Muscle layer of duodenum (tissue), 2 donors: ENCODE measurements at regions not wholly inside any gene's neighbourhood (a gene's known extent, or its start where the extent isn't known, plus 50 kb on each side); places are given as distances from the start of the nearest gene placed in this dataset.

Source experiments
- H3K27ac ChIP-seq: one replicate; pipeline ENCODE4 v1.7.0; 2013; ENCODE audit warnings: mild to moderate bottlenecking, low read length
- H3K27me3 ChIP-seq: one replicate; pipeline ENCODE4 v1.7.0; 2013; ENCODE audit warnings: low read depth, mild to moderate bottlenecking, control low read depth, low read length
- H3K36me3 ChIP-seq, 2 donors: one replicate each; pipeline ENCODE4 v1.7.0; 2013; ENCODE audit warnings: low read length in 2 of 2, control low read depth in 1 of 2, mild to moderate bottlenecking in 1 of 2; ENCODE audit not compliant: insufficient read depth in 2 of 2, control insufficient read depth in 1 of 2
- H3K4me1 ChIP-seq, 2 donors: one replicate each; pipeline ENCODE4 v1.7.0; 2013; ENCODE audit warnings: low read length in 2 of 2, mild to moderate bottlenecking in 2 of 2, control low read depth in 1 of 2, moderate library complexity in 1 of 2; ENCODE audit not compliant: insufficient read depth in 2 of 2, control insufficient read depth in 1 of 2
- H3K4me3 ChIP-seq, 2 donors: one replicate each; pipeline ENCODE4 v1.7.0; 2013; ENCODE audit warnings: low read length in 2 of 2, low read depth in 1 of 2, mild to moderate bottlenecking in 1 of 2
- H3K9me3 ChIP-seq, 2 donors: one replicate each; pipeline ENCODE4 v1.7.0; 2013; ENCODE audit warnings: low read length in 2 of 2, control low read depth in 1 of 2, mild to moderate bottlenecking in 1 of 2; ENCODE audit not compliant: control insufficient read depth in 1 of 2
- donor health status: healthy.

GRCh38 chr1:208521534-208521933, 277.4 kb upstream of the PLXNA2 start:
- H3K27me3 ChIP-seq: no peaks in the 10 kb centered on the region
- no peaks in the 10 kb centered on the region for H3K9me3 ChIP-seq

GRCh38 chr1:208523007-208523406, 278.8 kb upstream of the PLXNA2 start:
- no peaks in the 10 kb centered on the region for H3K27me3 ChIP-seq
- H3K9me3 ChIP-seq: no peaks in the 10 kb centered on the region
- H3K27ac ChIP-seq: no peak overlapping the region
- no peak overlapping the region for H3K4me3 ChIP-seq
- peaks cover 0 to 4% of the 10 kb centered on the region in 2 donors for H3K4me1 ChIP-seq
- no peaks in the 10 kb centered on the region for H3K36me3 ChIP-seq

More at GRCh38 chr1:208521534-208521933, 277.4 kb upstream of the PLXNA2 start:
- no peaks in the 10 kb centered on the region for H3K36me3 ChIP-seq
- H3K4me1 ChIP-seq: peaks cover 0 to 1% of the 10 kb centered on the region in 2 donors
- no peak overlapping the region for H3K4me3 ChIP-seq
- H3K27ac ChIP-seq: no peak overlapping the region

DNA sequence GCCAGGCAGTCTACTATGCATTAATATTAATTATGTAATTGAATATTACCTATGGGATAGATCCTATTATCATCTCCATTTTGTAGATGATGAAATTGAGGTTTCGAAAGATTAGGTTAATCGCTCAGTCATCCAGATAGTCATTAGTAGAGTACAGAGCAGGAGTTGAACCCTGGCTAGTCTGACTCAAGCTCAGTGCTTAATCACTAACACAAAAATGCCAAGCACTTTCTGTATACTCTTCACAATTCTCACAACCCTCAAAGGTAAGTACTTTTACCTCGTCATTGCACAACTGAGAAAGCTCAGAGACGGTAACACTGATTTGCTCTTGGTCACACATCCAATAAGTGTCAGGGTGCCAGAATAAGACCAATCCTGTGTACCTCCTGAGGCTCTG, 280.2 kb upstream of the PLXNA2 start:
- Histone ChIP-seq H3K9me3 (no peaks in the 10 kb centered on the region), H3K4me3 (no peak overlapping the region), H3K36me3 (no peaks in the 10 kb centered on the region), H3K27ac (no peak overlapping the region), H3K4me1 (peaks cover 0 to 4% of the 10 kb centered on the region in 2 donors), H3K27me3 (no peaks in the 10 kb centered on the region)

DNA sequence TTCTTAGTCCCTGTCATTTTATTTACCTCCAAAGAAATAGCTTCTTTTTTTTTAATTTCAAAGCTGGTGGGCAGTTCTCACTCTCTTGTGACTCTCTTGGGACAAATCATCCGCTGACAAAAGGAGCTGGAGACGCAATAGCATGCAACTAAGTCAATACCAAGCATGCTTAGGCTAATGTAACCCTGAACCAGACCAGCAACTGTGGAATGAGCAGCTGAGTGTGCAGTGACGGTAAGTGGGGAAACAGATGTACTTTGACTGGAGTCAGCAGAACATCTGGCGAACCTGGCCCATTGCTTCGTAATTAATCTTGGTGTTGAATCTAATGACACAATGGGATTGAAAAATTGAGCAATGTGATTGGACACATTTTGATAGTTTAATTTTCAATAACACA, 280.7 kb upstream of the PLXNA2 start:
- Histone ChIP-seq H3K27ac (no peak overlapping the region), H3K4me1 (peaks cover 0 to 4% of the 10 kb centered on the region in 2 donors), H3K27me3 (no peaks in the 10 kb centered on the region)

GRCh38 chr1:208525417-208525816, 281.2 kb upstream of the PLXNA2 start:
- no peak overlapping the region for H3K4me3 ChIP-seq
- no peaks in the 10 kb centered on the region for H3K36me3 ChIP-seq
- H3K9me3 ChIP-seq: no peaks in the 10 kb centered on the region
- no peak overlapping the region for H3K27ac ChIP-seq
- H3K27me3 ChIP-seq: no peaks in the 10 kb centered on the region
- H3K4me1 ChIP-seq: peaks cover 0 to 4% of the 10 kb centered on the region in 2 donors

More for the DNA sequence above, 280.7 kb upstream of the PLXNA2 start:
- Histone ChIP-seq H3K9me3 (no peaks in the 10 kb centered on the region), H3K36me3 (no peaks in the 10 kb centered on the region), H3K4me3 (no peak overlapping the region)

DNA sequence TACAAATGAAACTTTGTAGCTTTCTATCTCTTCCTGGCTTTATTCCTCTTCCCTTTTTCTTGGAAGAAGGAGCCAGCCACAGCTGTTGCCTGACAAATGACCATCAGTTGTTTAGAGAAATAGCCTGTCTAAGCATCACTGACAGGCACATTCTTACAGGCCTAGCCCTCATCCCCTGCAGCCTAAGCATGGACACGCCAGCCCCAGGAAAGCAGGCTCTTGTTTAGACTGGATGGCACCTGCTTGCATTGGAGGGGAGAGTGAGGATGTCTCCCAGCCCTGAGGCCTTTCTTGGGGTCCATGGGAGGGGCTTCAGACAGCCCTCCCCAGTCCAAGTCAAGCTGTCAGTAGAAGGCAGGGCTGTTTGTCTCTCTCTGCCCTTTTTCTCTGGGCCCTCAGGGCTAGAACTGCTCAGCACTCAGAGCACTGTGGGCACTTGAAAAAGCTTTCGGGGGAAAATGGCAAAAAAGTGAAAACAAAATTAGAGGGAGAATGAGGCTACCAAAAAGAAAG, 282.5 kb upstream of the PLXNA2 start:
- no peaks in the 10 kb centered on the region for H3K27me3 ChIP-seq
- peaks cover 0 to 4% of the 10 kb centered on the region in 2 donors for H3K4me1 ChIP-seq
- H3K9me3 ChIP-seq: no peaks in the 10 kb centered on the region
- no peaks in the 10 kb centered on the region for H3K36me3 ChIP-seq
- no peak overlapping the region for H3K4me3 ChIP-seq
- no peak overlapping the region for H3K27ac ChIP-seq

- no peaks in the 10 kb centered on the region for H3K9me3 ChIP-seq
- no peak overlapping the region for H3K27ac ChIP-seq
- H3K4me1 ChIP-seq: peaks cover 0 to 4% of the 10 kb centered on the region in 2 donors
- H3K4me3 ChIP-seq: no peak overlapping the region
- H3K36me3 ChIP-seq: no peaks in the 10 kb centered on the region
- no peaks in the 10 kb centered on the region for H3K27me3 ChIP-seq
Observed at GRCh38 chr1:208527156-208527555, 283.0 kb upstream of the PLXNA2 start.

DNA sequence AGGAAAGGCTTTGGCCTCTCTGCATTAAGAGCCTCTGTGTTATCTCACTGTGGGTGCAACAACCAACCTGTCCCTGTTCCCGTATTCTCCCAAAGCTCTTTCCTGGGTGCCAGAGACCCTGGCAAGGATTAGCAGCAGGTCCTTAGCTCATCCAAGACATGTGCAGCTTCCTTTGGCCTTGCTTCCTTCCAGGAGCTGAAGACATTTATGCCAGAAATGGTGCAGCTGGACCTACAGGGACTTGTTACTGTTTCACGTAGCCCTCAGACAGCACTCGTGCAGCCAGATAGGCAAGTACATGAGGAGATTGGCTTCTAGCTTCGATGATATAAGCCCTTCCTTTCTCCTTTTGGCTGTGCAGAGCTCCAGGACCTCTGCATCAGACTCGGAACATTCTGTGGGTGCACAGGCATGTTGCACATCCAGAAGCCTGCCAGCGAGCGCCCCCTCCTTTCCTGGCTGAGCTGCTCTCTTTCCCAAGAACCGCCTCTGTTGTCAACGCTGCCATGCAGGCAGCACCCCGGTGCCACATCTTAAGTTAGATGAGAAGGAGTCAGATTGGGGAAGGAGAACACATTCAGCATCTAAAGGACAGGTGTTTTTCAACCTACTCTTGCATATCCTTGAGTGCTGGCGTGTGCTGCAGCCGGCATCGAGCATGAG, 284.5 kb upstream of the PLXNA2 start:
- Histone ChIP-seq H3K27ac (no peak overlapping the region), H3K36me3 (no peaks in the 10 kb centered on the region), H3K9me3 (no peaks in the 10 kb centered on the region), H3K4me3 (no peak overlapping the region), H3K4me1 (peaks cover 0 to 4% of the 10 kb centered on the region in 2 donors), H3K27me3 (no peaks in the 10 kb centered on the region)

- no peaks in the 10 kb centered on the region for H3K27me3 ChIP-seq
- H3K27ac ChIP-seq: no peak overlapping the region
- peaks cover 0 to 4% of the 10 kb centered on the region in 2 donors for H3K4me1 ChIP-seq
- H3K4me3 ChIP-seq: no peak overlapping the region
- no peaks in the 10 kb centered on the region for H3K36me3 ChIP-seq
- no peaks in the 10 kb centered on the region for H3K9me3 ChIP-seq
Observed at GRCh38 chr1:208531003-208531750, 287.0 kb upstream of the PLXNA2 start.

DNA sequence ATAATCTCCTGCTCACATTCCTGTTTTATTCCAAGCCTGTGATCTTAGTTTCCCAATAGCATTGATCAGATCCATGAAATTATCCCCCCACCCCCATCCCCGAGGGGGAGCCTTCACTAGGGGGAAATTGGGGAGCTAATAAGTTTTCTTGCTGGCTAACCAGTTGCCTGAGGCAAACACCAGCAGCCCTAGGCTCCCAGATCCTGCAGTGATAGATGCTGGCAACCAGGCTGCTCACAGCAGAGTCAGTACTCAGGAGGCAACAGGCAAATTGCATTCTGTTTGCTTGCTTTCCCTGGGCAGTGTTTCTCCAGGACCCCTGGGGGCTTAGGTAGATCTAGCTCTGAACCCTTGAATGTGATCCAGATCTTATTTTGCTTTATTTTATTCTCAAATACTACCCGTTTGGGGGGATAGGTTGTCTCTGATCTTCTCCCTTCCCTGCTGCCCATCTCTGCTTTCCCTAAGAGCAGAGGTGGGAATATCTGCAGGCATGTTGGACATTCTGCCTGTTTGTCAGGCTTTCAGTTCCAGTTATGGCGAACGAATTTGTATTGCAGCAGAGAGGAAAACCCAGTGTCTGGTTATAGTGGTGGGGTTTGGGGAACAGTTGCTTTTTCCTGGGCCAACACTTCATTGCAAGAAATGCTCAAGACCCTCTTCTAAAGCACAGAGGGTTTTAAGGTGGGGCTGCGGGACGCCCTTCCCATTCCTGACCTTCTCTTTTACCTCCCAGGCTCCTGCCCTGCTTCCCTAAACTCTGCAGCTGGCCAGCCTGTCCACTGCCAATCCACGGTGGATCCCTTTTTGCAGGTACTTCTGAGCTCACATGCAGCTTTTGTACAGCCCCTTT, 289.8 kb upstream of the PLXNA2 start:
- no peak overlapping the region for H3K27ac ChIP-seq
- H3K9me3 ChIP-seq: no peaks in the 10 kb centered on the region
- H3K27me3 ChIP-seq: no peaks in the 10 kb centered on the region
- no peak overlapping the region for H3K4me3 ChIP-seq
- no peaks in the 10 kb centered on the region for H3K36me3 ChIP-seq
- no peaks in the 10 kb centered on the region for H3K4me1 ChIP-seq

- Histone ChIP-seq H3K4me1 (no peaks in the 10 kb centered on the region), H3K27me3 (no peaks in the 10 kb centered on the region), H3K4me3 (no peak overlapping the region), H3K36me3 (no peaks in the 10 kb centered on the region), H3K9me3 (no peaks in the 10 kb centered on the region), H3K27ac (no peak overlapping the region)
Observed at GRCh38 chr1:208534599-208534897, 290.4 kb upstream of the PLXNA2 start.
